GM12892 (cell line): ENCODE measurements at regions not wholly inside any gene's neighbourhood (a gene's known extent, or its start where the extent isn't known, plus 50 kb on each side); places are given as distances from the start of the nearest gene placed in this dataset.

Source experiments
- DNase-seq: peaks from one replicate; pipeline ENCODE4 v3.0.0; 2011; ENCODE audit not compliant: insufficient read length
- FAIRE-seq: peaks from 2 replicates; lab custom pipeline; 2011; peaks lifted over from hg19 to GRCh38; lab: Jason Lieb, UNC
- POLR2A ChIP-seq: IDR thresholded peaks from 2 replicates; pipeline ENCODE4 v1.6.1; 2011; ENCODE audit warnings: low read depth, low read length, control low read depth
- POLR2AphosphoS5 ChIP-seq: IDR thresholded peaks from 2 replicates; pipeline ENCODE4 v1.6.1; 2011; ENCODE audit warnings: low read depth, low read length, control low read depth
- TAF1 ChIP-seq: IDR thresholded peaks from 2 replicates; pipeline ENCODE4 v1.6.1; 2011; ENCODE audit warnings: low read depth, mild to moderate bottlenecking, control low read depth, low read length, borderline replicate concordance

DNA sequence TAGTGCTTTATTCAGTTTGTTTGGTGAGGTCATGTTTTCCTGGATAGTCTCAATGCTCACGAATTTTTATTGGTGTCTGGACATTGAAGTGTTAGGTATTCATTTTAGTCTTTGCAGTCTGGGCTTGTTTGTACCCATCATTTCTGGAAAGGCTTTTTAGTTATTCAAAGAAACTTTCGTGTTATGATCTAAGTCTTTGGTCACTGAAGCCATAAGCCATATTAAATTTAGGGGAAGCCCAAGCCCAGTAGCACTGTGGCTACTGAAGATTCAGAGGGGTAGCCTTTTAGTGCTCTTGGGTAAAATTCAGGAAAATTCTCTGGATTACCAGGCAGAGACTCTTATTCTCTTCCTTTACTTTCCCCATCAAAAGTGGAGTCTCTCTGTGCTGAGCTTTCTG, 56.2 kb upstream of the PEX5L start:
- FAIRE-seq = no peak
- TF ChIP-seq POLR2AphosphoS5 = no peak
- TF ChIP-seq POLR2A = no peak
- TF ChIP-seq TAF1 = no peak
- DNase-seq = no peak

DNA sequence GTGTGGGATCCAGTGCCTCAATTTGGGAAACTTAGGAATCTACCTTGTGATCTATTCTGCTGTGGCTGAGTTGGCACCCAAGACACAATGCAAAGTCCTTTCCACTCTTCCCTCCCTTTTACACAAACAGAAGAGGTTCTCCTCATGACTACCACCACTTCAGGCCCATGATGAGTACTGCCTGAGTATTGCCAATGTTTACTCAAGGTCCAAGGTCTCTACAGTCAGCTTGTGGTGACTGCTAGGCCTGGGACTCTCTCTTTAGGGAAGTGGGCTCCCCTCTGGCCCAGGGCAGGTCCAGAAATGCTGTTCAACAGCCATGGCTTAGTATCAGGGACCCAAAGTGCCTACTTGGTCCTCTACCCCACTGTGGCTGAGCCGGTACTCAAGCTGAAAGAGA, 56.8 kb upstream of the PEX5L start:
- no peak for TF ChIP-seq POLR2A
- TF ChIP-seq POLR2AphosphoS5 = no peak
- no peak for TF ChIP-seq TAF1
- no peak for DNase-seq
- FAIRE-seq = no peak

DNA sequence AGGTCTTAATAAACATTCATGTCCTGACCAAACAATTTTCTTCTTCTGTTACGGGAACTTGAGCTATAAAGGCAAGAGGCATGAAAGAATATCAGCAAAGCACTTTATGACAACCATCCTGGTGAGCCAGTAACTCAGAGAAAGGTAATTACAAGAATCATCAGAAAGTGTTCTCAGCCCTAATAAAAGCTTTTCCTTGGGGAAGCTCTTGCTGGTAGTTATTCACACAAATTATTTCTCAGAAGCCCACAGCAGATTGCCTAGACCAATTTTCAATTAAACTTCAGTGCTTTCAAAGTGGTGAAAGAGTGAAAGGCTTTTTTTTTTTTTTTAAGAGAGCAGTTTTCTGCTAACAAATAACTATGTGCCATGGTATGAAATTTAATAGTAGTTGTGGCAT, 60.9 kb upstream of the PEX5L start:
- FAIRE-seq = no peak
- TF ChIP-seq TAF1 = no peak
- TF ChIP-seq POLR2AphosphoS5 = no peak
- no peak for TF ChIP-seq POLR2A

DNA sequence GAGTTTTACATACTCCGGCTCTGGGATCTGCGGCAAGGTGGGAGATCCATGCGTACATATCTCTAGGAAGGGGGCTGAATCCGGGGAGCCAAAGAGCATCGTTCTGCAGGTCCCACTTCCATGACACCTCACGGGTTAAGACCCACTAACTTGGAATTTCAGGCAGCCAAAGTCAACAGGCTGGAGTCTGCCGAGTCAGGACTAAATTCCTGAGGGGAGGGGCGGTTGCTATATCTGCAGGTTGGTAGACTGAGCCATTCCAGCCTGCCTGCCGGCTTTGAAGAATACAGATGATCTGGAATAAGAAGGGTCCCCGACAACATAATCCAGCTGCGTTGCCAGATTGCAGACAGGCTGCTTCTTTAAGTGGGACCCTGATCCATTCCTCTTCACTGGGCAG, 65.4 kb upstream of the PEX5L start:
- FAIRE-seq = no peak

More for the DNA sequence above, 60.9 kb upstream of the PEX5L start:
- DNase-seq = no peak

DNA sequence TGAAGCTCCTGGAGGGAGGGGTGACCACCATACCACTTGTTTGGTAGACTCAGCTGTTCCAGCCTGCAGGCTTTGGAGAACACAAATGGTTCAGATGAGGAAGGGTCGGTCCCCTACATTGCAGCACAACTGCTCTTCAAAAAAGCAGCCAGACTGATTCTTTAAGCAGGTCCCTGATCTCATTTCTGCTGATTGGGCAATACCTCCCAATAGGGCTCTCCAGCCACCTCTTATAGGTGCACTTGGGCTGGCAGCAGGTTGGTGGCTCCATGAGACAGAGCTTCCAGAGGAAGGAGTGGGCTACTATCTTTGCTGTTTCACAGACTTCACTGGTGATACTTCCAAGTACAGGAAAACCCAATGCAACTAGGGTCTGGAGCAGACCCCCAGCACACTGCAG, 65.9 kb upstream of the PEX5L start:
- no peak for FAIRE-seq
- no peak for DNase-seq
- TF ChIP-seq TAF1 (no peak), POLR2AphosphoS5 (no peak), POLR2A (no peak)

More for the DNA sequence above, 65.4 kb upstream of the PEX5L start:
- TF ChIP-seq POLR2AphosphoS5 (no peak), TAF1 (no peak), POLR2A (no peak)
- no peak for DNase-seq

DNA sequence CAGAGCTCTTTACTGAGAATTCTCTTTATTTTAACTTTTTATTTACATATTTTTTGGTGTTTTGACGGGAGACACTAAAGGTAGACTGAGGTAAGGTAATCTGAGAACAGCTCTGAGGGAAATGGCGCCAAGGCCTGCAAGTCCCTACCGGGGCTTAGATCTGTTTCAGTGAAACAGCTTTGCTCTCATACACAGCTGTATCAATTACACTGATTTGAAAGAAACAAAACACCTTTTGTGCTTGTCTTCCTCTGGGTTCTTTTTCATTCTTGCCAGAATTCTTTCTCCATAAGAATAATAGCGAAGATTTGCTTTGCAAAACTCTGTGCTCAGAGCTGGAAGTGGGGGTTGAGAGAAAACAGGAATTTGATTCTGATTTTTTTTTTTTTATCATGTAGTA, 79.5 kb upstream of the PEX5L start:
- no peak for FAIRE-seq
- DNase-seq = no peak
- TF ChIP-seq POLR2AphosphoS5 = no peak
- no peak for TF ChIP-seq TAF1
- TF ChIP-seq POLR2A = no peak

DNA sequence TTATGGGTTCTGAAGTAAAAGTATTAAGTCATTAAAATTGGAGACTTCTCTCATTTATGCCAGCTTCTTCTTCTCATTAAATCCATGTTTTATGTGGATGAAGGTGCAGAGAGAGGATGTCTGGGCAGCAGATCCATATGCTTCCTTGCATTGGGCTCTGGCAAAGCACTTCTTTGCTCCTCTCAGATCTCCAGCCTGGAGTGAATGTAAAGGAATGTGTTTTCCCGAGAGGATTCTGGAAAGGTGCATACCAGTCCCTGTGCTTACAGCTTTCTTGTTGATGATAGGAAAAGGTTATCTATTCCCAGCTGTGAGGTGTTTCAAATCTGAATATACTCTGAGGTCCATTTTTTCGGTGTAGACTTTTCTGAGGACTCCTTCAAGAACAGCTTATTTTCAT, 79.9 kb upstream of the PEX5L start:
- no peak for FAIRE-seq

DNA sequence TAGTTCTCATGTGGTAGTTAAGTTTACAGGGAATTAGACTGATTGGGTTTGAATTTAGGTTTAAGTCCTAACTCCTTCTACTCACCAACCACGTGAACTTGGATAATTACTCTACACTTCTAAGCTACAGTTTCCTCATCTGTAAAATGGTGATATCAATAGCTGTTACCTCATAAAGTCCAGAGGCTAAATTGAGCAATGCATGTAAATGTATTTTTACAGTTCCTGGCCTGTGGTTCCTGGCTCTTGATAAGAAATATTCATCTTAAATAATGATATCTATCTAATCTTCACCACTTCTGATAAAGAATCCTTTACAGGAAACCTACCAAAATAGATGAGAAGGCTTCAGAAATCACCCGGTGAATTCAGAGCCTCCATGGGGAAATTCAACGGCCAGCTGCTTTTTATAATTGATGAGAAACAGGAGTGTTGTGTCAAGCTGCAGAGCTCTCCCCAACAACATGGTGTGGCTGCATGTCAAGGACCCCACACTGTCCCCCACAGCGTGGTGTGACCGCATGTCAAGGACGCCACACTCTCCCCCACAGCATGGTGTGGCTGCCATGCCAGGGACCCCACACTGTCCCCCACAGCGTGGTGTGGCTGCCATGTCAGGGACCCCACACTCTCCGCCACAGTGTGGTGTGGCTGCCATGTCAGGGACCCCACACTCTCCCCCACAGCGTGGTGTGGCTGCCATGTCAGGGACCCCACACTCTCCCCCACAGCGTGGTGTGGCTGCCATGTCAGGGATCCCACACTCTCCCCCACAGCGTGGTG, 80.8 kb upstream of the PEX5L start:
- DNase-seq (no peak), FAIRE-seq (no peak)
- no peak for TF ChIP-seq POLR2AphosphoS5

More for the DNA sequence above, 79.9 kb upstream of the PEX5L start:
- TF ChIP-seq TAF1 = no peak
- TF ChIP-seq POLR2AphosphoS5 = no peak
- TF ChIP-seq POLR2A = no peak
- no peak for DNase-seq

DNA sequence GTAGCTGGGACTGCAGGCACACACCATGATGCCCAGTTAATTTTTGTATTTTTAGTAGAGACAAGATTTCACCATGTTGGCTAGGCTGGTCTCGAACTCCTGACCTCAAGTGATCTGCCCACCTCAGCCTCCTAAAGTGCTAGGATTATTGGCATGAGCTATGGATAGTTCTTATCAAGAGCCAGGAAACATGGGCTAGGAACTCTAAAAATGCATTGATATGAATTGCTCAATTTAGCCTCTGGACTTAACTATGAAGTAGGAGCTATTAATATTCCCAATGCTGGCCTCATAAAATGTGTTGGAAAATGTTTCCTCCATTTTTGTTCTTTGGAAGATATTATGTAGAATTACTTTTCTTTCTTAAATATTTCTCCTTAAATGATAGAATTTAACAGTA, 82.8 kb upstream of the PEX5L start:
- DNase-seq (no peak), FAIRE-seq (no peak)
- no peak for TF ChIP-seq TAF1

DNA sequence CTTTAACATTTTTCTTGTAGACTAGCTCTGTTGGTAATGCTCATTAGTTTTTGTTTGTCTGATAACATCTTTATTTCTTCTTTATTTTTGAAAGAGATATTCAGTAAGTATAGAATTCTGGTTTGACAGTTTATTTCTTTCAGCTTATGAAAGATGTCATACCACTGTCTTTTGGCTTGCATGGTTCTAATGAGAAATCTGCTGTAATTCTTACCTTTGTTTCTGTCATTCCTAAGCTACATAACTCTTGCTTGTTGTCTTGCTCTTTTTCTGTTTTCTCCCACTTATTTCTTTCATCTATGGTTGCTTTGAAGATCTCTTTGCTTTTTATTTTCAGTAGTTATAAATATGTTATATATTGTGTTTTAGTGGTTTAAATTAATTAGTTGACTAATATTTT, 87.2 kb upstream of the PEX5L start:
- TF ChIP-seq POLR2A (no peak), POLR2AphosphoS5 (no peak), TAF1 (no peak)
- no peak for DNase-seq
- no peak for FAIRE-seq

DNA sequence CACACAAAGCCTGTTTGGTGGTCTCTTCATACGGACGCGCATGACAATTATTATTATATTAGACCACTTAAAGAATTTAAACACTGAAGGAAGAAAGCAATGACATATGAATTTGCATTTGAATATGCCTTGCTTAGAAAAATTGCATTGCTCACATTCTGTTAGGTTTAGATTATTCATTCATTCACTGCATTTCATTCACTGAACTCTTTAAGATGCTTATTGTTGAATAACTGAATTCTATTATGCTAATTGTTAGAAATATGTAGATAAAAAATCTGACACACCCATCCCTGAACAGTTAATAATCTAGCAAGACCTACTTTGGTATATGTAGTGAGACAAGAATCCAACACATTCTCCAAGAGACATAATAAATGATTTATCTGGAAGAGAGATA, 94.4 kb upstream of the PEX5L start:
- no peak for TF ChIP-seq TAF1
- DNase-seq = no peak
- no peak for FAIRE-seq

DNA sequence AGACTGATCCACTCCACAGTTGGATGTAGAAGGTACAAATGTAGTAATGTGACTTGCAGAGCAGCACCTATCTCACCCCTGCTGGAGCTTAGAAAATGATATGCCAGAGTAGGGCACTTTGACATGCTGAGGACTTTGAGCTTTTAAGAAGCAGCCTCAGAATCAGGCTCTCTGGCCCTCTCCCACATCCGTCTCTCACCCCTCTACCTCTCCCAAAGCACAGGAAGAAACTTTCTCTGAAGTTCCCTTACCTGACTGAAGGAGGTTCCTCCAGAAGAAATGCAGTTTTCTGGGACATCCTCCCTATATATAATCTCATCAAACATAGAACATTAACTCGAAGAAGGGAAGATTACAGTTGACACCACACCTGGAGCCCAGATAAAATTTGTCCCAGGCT, 98.4 kb upstream of the PEX5L start:
- no peak for FAIRE-seq
- TF ChIP-seq TAF1 = no peak
- no peak for TF ChIP-seq POLR2A
- no peak for TF ChIP-seq POLR2AphosphoS5
- no peak for DNase-seq

DNA sequence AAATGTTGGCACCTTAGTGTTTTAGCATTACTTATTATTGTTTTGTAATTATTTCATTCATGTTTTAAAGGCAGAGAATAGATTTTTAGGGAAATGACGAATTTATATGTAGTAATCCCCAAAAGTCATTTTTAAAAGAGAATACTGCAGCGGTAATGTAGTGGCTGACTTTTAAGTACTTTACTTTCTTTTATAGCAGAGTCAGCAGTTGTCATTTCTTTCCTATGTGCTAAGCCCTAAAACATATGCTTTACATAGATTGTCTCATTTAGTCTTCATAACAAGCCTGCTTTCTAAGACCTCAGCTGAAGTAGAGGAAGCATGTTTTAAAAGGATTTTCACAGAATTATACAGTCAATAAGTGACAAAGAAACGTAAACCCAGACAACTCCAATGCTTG, 102.1 kb upstream of the PEX5L start:
- no peak for TF ChIP-seq POLR2A
- no peak for TF ChIP-seq POLR2AphosphoS5
- no peak for TF ChIP-seq TAF1
- DNase-seq = no peak
- FAIRE-seq = no peak

DNA sequence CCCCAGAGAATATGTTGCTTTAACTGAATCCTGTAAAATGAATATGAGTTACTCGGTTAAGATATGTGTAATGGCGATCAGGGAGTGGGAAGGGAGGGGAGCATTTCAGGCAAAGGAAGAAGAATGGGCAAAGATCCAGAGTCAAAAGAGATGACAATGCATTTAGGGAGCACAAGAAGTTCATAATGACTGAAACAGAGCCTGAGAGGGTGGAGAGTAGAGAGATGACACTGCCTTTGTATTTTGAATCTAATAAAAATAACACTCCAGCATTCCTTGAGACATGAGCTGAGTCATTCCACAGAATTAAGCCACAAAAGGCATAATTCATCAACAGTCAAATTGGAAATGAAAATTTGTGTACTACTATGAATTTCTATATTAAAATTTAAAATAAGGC, 105.3 kb upstream of the PEX5L start:
- DNase-seq (no peak), FAIRE-seq (no peak)
- TF ChIP-seq TAF1 (no peak), POLR2AphosphoS5 (no peak), POLR2A (no peak)
